KG1 (cell line): ENCODE measurements at regions not wholly inside any gene's neighbourhood (a gene's known extent, or its start where the extent isn't known, plus 50 kb on each side); places are given as distances from the start of the nearest gene placed in this dataset.

Experiments
- DNase-seq: peaks from one replicate; lab custom pipeline; 2025; lab: John Stamatoyannopoulos, UW

DNA sequence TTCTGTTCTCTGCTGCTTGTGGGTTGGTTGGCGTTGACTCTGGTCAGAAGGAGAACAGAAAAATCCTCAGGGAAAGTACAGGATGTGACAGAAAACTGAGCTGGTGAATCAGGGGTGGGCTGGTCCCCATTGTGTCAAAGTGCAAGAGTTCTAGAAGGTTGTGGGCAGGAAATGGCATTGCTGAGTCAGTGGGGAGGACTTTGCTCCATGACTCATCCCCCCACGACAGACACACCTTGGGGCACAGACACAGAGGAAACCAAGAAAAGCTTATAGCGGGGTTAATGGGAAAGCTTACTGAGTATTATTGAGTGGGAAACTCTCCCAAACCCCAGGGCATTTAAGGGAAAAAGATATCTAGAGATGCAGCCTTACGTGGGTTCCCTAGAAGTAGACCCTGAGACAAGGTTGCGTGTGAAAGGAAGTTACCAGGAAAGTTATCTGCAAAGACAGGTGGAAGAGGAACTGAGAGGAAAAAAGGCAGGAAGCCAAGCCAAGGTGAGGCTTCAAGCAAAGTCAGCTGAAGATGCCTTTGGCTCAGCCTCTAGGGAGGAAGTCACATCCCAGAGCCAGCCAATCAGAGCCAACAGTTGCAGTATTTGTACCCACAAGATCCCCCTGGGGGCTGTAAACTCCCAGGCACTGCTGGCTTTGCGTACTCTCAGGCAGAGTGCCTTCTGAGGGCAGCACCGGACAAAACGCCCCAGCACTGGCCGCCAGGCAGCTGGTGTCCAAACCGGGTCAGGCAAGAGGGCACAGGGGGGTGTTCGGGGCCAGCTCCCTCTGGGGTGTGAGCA is 86.4 kb downstream of the FOXL1 start:
- peak; percentile 33 for DNase-seq

DNA sequence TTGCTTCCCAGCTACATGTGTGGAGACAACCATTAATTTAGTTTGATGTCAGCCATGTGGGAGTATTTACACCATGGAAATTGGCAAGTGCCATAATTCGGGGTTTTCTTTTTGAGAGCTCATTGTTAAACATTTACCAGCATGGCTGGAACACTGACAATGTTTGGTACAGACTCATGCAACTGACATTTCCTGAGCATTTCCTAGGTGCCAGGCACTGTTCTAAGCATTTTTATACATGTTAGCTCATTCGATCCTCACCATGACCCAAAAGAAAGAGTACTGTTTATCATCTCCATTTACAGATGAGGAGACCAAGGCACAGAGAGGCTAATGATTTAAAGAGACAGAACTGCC is 86.9 kb downstream of the FOXL1 start:
- DNase-seq, result no peak

DNA sequence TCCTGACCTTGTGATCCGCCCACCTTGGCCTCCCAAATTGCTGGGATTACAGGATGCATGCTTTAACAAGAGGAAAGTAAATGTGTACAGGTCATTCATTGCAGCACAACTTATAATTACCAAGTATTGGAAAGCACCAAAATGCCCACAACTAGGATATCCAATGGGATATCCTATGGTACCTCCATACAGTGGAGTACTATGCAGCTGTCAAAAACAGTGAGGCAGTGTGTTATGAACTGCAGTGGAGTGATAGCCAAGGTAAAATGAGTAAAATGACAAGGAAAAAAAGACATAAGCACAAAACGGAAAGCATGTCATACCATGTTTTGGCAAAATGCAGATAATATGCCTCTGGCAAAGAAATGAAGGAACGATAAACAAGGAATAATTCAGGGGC is 87.6 kb downstream of the FOXL1 start:
- no peak for DNase-seq

DNA sequence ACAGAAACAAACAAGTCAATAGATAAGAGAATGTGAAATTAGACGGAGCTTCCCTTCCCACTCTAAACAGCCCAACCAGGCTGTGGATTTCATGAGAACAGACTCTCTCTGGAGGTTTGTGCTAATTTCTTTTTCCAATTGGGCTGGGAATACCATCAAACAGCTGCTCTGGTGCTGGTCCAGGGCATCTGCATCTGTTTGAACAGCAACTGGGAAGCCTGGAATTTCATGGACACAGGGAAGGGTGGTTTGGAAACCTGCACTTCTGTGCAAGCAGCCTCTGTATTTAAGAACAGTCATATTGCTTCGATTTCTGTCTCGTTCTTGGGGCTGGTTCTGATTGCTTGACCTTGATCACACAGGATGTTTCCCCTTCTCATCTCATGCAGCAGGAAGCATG is 88.7 kb downstream of the FOXL1 start:
- no peak for DNase-seq

DNA sequence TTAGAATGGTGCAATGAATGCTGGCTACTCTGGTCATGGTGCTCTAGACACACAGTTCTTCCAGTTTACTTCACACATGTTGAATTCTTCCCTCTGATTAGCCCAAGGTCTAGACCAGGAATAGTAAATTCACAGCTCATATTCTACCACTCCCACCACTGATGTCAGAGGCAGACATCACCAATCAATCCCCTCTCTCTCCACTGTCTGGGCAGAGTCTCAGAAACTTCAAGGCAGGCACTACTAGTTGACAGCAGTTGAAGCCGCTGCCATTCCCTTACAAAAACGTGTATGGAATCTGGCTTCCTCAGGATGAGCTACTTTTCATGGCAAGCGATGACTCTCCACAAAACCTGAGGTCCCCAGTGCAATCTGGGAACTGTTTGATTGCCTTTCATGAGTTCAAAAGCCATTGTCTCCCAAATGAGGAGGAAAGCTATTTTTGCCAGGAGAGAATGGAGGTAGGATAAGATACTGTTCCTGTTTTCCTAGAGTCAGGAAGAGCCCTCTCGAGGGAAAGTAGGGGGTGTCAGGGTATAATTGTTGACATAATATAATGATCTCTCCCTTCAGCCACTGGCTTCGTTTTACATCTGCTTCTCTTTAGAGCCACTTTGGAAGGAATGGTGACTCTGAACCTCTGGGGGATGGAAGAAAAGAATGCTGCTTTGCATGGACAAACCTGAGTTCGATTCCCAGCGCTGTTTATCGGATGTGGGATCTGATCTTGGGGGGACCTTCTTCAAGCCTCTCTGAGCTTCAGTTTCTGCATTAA is 90.0 kb downstream of the FOXL1 start:
- DNase-seq, result no peak

DNA sequence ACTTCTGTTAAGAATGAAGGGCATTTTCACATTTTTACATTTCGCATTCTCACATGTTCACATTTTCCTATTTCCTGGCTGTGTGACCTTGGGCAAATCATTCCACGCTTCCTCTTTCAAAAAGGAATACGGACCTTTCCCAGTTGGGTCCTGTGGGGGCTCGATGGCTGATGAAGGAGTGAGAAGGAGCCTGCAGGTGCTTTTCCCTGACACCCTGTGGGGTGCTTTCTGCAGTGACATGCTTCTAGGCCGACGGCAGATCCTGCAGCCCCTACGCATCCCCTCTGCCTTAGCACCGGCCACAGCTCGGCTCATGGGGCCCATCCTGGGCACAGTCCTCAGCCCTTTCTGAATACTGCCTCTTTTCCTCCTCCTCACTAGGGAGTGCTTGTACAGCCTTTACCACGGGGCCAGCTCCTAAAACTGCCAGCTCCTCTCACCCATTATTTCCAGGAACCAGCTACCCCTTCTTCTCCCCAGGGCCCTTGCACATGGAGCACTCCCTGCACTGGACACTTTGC is 91.0 kb downstream of the FOXL1 start:
- DNase-seq, result no peak

DNA sequence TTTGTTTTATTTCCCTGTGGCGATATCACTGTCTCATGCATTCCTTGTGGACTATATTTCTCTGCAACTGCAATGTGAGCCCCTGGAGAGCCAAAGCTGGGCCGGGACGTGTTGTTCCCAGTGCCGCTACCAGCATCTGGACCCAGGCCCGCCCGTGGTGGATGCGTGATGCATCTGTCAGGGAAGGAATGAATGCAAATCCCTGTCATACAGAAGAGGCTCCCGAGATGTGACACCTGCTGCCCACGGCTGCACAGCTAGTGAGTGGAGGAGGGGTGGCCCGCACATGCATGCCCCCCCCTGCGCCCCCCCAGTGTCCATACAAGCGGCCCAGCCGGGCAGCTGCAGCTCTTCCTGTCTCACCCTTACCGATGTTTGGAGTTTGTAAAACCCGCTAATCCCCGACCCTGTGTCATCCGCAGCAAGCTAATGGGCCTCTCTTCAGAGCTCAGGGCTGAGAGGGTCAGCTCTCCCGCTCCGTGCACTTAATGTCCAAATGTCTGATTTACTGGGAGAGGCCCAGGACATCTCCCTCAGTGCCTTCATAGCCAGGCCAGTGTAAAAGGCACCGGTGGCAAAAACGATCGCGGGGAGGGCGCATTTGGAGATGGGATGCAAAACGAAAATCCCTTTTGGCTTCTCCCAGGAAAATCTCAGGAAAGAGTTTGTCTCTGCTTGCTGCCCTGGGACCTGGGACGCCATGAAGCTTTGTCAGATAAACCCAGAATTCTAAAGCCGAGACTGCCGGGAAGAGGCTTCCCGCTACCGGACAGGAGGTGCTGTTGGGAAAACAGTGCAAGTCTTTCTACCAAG is 91.8 kb downstream of the FOXL1 start:
- DNase-seq, result no peak

DNA sequence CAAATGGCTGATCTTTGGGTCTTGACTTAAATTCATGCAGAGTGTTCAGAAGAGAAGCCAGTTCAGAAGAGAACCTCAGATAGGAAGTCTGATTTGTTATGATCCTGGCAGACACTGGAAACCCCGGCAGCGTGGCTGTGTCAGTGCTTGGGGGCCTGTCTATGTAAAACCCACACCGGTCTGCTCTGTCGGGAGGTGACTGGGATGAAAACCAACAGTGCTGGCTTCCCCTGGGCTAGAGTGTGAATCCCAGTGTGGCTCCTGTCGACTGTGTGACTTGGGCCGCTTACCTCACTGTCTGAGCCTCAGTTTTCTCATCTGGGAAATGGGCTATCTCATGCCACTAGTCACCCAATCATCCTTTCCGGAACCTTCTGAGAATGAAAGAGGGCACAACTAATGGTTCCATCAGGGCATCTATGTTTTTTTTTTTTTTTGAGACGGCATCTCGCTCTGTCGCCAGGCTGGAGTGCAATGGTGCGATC is 92.4 kb downstream of the FOXL1 start:
- no peak for DNase-seq

DNA sequence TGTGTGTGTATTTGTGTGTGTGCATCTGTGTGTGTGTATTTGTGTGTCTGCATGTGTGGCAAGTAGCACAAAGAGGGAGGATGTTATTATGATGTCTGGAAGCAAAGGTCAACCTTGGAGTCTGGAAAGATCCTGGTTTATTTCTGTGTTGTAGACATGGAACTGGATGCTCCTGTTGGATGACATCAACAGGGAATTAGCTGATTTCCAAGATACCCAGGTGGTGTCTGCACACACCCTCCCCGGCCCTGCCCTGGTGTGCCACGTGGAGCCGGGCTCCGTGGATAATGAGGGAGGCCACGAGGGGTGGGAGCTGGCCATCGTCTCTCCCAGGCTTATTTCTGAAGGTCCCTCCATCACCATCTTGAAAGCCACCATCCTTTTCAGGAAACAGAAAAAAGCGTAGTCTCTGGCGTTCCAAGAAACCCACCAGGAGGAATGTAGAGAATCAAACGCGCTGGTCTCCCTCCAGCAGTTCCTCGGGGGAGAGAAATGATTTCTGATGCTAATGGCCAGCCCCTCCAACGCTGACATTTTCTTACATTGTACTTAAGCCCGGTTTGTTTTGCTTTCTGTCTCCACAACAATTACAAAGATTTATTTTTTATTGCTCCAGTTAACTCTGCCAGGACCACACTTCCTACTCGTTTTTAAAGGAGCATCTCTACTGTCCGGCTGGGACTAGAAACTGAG is 93.3 kb downstream of the FOXL1 start:
- DNase-seq, result no peak

DNA sequence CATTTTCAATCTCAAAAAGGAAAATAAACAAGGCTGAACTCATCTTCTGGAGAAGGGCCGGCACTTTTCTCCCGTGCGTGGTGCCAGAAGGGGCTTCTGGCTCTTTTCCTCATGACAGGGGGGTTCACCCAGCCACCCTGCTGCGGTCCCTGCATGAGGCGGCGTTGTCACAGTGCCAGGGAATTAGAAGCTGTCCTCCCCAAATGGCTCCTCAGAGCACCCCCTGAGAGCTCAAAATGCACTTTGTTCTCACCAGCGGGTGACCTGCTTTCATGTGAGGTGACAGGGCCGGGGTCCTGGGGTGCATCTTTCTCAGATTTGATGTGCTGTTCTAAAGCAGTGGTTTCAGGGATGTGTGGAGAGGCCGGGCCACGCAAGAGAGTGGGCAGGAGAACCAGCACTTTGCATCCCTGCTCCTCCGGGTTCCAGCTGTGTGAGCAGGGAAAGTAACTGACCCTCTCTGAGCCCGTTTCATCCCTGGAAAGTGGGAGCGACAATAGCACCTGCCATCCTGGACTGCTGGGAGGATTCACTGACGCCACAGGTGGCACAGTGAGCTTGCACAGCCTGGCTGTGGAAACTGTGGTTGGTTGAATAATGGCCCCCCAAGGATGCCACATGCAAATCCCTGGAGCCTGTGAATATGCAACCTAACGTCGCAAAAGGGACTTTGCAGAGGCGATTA is 94.0 kb downstream of the FOXL1 start:
- no peak for DNase-seq

DNA sequence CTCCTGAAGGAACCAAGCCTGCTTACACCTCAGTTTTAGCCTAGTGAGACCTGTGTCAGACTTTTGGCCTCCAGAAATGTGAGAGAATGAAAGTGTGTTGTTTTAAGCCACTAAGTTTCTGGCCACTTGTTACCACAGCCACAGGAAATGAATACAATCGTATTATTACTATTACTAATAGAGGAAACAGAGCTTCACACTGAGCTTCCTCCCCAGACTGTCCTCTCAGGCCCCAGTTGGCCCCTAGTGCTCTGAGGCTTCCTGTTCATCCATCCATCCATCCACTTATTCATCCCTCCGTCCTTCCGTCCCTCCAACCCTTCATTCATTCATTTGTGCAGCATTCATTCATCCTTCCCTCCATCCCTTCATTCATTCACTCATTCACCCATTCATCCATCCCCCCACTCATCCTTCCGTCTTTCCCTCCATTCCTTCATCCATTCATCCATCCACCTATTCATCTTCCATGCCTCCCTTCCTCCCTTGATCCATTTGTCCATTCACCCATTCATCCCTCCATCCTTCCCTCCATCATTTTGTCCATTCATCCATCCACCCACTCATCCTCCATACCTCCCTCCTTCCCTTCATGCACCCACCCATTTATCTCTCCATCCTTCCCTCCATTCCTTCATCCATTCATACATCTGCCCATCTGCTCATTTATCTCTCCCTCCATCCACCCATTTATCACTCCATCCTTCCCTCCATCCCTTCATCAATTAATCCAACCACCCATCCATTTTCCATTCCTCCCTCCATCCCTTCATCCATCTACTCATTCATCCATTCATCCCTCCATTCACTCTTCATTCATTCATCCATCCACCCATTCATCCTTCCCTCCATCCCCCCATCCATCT is 95.0 kb downstream of the FOXL1 start:
- no peak for DNase-seq

DNA sequence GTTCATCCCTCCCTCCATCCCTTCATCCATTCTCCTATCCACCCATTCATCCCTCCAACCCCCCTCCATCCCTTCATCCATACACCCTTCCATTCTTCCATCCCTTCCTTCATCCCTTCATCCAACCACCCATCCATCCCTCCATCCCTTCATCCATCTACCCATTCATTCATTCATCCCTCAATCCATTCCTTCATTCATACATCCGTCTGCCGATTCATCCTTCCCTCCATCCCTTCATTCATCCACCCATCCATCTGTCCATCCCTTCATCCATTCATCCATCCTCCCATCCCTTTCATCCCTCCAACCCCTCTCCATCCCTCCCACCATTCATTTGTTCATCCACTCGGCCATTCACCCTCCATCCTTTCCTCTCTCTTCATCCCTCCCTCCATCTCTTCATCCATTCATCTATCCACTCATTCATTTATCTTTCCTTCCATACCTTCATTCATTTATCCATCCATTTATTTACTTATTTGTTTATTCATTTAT is 95.7 kb downstream of the FOXL1 start:
- DNase-seq, result no peak

DNA sequence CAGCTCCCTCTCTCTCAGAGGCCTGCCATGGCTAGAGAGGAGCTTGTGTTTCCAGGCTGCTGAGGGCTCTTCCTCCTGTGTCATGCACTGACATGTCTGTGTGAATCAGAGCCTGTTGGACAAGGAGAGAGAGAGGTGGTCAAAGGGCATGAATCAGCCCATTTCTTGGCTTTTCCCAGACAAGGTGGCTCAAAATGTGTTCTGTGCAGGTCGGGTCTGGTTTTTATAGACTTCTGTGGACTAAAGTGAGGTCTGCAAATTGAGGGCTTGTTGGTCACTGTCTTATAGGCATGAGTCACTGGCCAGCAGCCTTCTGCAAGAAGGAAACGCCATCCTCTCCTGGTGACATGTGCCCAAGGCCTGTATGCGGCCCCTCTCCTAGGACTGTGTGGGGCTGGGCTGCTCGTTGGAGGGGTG is 97.9 kb downstream of the FOXL1 start:
- DNase-seq, result no peak

DNA sequence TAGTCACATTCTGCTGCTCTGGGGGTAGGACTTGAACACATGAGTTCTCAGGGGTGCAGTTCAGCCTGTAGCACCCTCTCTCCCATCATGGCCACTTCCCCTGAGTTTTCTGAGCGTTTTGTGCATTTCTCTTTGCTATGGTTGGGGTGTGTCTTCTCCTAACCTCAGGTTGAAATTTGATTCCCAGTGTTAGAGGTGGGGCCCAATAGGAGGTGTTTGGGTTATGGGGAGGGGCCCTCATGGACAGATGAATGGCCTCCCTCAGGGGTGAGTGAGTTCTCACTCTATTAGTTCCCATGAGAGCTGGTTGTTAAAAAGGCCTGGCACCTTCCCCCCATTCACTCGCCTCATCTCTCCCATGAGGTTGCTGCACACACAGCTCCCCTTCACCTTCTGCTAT is 101.1 kb downstream of the FOXL1 start:
- DNase-seq, result no peak

DNA sequence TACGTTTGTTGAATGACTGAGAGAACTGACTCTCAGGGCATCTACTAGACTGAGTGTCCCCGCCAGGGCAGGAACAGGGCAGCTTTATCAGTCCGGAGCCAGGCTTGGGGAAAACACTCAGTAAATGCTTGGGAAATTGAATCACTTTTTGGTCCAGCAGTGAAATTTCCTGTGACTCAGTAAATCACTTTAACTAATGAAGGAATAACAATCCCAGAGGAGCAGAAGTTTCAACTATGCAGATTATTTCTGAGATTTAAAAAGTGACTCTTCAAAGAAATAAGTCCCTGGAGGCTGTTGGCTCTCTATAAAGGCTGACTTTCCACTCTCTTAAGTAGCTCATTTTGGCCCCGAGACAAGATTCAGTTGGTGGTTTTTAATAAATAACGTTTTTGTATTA is 101.8 kb downstream of the FOXL1 start:
- DNase-seq, result no peak

DNA sequence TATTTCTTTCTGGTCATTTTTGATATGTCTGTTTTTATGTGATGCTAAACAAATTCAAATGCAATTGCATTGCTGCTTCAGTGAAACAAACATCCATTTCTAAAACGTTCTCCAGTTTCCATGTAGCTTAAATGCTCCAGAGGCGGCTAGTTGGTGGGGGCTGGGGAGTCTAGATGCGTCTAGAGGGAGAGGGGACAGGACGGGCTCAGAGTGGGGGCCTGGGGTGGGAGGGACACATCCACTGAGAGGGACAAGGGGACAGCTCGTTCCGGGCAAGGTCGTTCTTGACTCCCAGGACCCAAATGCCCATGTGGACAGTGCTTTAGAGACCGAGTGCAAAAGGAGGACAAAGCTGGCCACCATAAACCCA is 102.3 kb downstream of the FOXL1 start:
- DNase-seq, result no peak

DNA sequence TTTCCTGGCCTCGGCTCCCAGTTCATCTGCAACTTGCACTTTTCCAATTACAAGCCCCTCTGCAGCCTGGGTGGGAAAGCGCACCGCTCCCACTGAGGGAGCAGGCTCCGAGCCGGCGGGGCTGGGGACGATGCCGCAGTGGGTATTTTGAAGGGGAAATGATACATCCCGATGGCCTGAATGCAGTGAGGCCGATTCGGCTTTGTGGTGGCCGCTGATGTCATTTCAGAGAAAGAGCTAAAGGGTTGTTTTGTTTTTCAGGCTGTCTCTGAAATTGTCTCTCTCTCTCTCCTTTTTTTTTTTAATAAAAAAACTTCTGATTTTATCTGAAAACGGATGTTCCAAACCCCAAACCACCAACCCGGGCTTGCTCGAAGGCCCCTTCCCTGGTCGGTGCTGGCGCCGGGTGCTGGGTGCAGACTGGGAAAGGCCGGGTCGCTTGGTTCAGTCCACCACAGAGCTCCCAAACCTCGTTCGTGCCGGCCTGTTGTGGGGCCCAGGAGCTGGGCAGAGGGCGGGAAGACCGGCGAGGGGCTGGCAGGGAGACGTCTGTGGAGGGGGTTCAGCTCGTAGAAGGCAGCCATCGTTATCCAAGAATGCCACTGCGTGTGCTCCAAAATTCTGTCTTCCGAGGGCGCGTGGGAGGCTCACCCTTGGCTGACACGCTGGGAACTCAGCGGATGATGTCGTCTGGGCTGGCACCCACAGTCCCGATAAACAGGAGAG is 102.8 kb downstream of the FOXL1 start:
- DNase-seq, result no peak

DNA sequence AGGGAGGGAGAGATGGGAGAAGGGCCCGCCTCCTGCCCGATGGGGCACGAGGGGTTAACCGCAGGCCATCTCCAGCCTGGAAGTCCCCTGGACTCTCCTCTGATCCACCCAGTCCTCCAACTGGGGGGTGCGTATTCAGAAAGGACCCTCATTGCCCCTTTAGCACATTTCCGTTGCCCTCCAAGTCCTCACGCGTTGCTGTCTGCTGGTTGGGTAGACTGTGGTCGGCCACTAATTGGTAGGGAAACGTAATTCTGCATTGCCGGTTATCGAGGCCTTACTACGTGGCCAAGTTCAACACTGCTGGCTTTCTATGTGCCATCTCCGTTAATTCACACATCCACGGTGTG is 103.4 kb downstream of the FOXL1 start:
- no peak for DNase-seq

DNA sequence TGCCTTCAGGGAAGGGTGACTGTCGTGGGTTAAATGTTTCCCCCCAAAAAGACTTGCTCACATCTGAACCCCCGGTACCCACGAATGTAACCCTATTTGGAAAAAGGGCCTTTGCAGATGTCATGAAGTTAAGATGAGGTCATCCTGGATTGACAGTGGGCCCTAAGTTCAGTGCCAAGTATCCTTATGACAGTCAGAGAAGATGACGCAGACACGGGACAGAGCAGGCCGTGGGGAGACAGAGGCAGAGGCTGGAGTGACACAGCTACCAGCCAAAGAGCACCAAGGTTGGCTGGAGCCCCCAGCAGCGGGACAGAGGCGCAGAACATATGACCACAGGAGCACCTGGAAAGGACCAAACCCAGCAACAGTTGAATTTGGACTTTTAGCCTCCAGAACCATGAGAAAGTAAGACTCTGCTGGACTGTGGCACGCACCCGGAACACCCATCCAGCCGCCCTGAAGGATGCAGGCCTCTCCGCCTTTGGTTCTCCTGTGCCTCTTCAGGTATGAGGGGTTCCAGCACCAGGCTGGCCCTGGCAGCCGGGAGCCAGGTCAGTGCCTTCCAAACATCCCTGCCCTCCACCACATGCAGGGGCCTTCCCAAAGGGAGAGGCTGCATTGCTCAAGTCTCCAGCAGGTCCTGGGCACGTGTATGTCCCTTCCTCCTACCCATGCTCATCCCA is 104.0 kb downstream of the FOXL1 start:
- no peak for DNase-seq
